Stimulated activated CD4-positive, alpha-beta T cell treated with anti-CD3 and anti-CD28 coated beads, Interleukin-15, amount 100 ng/mL, for 1 hour (primary cell): ENCODE measurements at regions not wholly inside any gene's neighbourhood (a gene's known extent, or its start where the extent isn't known, plus 50 kb on each side); places are given as distances from the start of the nearest gene placed in this dataset.

Experiments
- DNase-seq, 2 donors: peaks; one replicate each; pipeline ENCODE4 v3.0.0-alpha.2; 2020; ENCODE audit warnings: low read depth in 1 of 2, low spot score in 1 of 2

DNA sequence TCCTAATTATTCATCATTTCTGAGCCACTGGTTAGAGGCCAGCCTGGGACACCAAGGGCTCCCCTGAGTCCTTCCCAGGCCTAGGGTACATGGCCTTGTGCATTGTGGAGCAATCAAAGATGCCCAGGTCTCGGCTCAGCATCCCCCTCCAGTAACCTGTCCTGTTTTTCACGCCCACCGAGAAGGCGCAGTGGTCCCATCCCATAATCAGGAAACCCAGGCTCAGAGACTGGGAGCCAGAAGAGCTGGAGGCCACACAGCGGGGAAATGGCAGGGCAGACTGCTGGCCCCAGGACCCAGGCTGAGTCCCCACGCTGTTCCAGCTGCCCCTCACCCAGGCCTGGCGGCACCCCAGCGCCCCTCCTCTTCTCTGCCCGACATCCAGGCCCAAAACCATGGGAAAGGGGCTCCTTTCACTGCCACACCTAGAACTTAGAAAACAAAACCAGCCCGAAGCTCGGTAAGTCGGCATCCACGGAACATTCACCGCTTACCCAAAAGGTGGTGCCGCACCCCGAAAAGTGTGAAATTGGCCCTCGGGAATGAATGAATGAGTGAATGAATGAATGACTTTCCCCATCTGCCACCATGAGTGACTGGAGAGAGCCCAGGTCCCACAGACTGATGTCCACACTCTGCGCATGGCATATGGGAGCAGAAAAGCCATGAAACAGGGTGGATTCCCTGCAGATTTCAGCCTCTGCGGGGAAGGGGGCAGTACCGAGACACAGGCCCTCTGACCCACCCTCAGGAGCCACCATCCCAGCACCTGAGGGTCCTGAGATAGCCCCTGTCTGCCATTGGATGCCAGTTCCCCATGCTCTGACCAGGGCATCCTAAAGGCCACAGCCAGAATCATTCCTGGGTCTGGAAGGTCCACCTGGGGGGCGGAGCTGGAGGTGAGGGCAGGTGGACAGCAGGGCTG lies 132.5 kb downstream of the OLFM1 start:
- DNase-seq, result no peak

DNA sequence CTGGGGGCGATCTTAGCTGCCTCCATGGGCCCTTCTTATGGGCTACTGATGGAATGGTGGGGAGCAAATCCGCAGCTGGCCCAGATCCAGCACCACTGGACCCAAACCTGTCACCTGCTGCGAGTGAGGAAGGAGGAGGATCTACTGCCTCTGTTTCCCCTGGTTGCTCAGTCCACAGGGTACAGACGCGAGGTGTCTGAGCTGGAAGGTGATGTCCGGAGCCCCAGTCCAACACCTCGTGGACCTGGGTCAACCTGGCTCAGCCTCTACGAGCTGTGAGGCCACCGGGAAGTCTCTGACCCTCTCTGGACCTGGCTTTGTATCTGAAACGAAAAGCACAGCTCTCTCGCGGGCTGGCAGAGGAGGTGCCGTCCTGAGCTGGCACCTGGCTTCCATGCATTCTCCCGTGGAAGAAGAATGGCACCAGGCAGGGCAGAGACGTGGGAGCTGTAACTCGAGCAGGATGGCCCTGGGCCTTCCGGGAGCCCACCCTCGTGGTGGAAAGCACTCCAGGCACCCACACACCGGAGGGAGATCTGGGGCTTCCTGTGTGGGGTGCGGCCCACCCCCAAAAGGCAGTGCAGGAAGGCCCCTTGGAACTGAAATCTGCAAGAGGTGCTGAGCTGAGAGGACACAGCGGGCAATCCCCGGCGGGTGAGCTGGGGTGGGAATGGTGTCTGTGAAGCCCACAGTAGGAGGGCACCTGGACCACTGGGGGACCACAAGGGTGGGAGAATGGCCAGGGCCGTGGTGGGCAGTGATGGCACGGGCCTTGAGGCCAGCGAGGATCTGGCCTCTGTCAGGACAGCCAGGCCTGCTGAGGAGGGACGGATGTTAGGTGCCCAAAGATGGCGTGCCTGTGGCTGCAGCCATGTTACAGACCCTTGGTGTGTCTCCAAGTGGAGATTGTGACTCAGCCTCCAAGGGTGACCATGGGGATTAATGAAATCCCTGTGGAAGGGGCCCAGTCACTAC lies 133.4 kb downstream of the OLFM1 start:
- DNase-seq, result no peak

DNA sequence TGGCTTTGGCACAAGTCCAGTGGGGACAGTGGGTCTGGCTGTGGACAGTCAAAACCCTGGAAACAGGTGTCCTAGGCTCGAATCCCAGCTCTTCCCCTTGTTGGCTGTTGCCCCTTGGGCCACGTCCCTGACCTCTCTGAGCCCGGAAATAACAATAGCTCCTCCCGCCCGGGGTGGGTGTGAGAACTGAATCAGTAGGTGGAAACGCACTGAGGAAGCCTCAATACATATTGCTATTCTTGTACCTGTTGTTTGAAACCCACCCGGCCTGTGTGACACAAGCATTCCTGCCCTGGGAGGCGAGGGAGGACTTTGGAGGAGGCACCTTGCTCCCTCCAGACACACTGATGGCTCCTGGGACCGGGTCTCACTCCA lies 134.1 kb downstream of the OLFM1 start:
- DNase-seq, result no peak

DNA sequence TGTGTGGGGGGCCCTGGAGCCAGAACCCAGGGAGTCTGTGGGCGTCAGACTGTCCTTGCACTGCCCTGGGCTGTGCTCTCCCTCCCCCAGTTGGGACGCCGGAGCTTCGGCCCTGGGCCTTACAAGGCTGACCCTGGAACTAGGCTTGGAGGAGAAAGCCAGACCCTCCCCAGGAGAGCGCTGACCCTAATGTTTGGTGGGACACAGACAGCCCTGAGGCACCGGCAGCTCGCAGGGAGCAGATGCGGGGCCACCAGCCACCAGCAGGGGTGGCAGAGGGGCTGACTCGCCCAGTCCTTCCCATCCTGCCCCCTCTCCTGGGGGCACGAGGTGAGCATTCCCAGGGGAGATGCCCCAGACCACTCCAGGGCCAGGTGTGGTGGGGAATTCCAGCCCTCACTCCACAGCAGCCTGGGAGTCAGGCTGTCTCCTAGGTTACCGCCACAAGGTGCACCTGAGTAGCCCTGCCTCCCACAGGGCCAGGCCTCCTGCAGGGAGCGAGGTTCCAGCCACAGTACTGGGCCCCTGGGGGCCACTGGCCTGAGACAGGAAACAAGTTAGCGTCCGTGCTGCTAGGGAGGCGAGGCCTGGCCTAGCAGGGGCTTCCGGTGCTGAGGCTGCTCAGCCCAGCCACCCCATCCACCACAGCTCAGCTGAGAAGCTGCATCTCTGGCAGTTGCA lies 134.6 kb downstream of the OLFM1 start:
- DNase-seq, result no peak

DNA sequence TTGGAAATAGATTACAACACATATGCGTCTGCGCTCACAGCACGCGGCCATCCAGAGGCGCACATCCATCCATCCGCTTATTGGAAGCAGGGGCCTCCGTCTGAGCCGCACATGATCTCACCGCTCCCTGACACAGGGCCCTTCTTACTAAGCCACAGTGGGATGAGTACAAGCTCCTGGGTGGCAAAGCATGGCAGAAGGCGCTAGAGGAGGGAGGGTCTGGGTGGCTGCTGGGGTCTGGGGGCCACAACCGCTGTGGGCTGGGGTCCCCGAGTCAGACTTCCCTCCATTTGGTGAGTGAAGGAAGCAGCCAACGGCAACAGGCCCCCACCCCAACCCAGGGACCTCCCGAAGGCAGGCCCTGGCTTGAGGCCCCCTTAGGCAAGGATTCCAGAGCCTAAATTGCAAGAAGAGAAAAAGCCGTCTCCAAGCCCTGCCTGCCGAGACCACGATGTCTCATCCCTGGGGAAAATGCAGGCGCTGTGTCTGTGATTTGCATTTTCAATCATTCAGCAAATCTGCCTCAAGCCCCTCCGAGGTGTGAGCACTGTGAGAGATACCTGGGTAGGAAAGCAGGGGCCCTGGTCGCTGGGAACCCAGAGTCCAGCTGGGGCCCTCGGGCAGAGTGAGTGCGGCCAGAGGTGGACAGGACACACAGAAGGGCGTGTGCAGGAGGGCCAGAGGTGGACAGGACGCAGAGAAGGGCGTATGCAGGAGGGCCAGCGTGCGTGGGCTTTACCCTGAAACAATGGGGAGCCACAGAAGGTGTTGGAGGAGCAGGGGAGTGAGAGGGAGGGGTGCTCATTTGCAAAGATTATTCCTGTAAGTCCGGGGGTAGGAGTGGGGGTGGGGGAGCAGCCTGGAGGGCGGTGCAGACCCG lies 135.7 kb downstream of the OLFM1 start:
- no peak for DNase-seq

DNA sequence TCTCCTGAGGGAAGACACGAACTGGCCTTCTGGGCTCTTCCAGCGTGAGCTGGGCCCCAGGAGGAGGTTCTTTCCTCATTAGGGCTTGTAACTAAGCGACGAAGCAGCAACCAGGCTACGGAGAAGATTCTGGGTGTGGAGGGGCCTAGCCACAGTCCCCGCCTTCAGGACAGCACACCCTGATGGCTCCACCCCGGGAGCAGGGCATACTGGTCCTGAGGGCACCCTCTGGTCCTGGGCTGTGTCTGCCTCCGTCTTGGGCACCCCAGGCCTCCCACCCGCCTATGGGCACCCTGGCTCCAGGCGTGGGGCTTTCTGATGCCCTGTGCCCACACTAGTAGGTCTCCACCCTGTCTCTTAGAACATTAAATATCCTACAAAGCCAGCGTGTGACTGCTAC lies 136.4 kb downstream of the OLFM1 start:
- DNase-seq, result no peak

DNA sequence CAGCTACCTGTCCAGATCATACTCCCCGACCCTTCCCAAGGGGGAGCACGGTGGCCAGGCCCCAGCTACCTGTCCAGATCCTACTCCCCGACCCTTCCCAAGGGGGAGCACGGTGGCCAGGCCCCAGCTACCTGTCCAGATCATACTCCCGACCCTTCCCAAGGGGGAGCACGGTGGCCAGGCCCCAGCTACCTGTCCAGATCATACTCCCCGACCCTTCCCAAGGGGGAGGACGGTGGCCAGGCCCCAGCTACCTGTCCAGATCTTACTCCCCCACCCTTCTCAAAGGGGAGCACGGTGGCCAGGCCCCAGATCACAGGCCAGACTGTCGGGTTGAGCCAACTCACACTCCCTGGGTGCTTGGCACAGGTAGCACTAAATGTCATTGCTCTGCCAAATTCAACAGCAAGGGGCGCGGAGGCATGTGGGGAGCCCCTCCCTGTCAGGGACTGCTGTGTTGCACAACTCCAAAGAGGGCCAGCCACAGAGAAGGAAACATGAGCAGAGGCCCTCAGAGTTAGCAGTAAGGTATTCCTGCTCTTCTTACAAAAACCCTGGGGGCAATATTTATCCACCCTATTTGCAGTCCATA lies 136.9 kb downstream of the OLFM1 start:
- no peak for DNase-seq

DNA sequence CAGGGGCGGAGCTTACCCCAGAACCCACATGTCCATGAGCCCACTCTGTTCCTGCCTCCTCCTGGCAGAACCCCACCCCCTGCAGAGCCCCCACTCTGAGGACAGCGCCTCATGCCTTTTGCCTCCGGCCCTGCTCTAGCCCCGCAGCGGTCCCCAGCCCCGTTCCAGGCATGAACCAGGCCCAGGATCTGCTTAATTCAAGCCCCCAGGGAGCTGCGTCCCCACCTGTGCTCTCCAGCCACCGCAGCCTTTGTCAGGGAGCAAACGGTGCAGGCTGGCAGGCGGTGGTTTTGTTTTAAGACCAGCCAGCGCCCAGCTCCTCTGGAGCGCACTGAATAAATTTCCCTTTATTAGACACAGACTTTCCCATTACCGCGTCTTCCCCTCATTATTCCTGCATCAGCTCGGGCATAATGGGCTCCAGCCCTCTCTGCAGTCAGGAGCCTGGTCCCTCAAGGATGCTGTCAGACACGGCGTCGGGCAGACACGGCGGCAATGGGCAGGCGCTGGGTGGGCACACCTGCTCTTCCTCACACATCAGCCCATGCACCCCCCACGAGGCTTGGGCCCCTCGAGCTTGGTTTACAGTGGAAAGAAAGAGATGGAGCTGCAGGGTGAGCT lies 137.6 kb downstream of the OLFM1 start:
- DNase-seq, result no peak

DNA sequence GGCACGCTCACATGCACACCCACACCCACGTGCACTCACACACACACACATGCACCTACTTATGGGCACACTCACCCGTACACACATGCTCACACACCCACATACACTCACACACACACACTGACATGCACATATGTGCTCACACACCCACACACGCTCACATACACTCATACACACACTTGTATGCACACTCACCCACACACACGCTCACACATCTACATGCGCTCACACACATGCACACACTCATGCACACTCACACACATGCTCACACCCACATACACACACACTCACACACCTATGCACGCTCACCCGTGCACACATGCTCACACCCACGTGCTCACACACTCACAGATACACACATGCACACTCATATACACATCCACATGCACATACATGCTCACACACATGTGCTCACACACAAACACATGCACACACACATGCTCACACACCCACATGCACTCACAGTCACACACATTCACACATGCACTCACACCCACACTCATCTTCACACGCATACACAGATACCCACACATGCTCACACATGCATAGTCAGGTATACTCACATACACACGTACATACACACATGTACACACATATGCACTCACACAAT lies 138.3 kb downstream of the OLFM1 start:
- no peak for DNase-seq

DNA sequence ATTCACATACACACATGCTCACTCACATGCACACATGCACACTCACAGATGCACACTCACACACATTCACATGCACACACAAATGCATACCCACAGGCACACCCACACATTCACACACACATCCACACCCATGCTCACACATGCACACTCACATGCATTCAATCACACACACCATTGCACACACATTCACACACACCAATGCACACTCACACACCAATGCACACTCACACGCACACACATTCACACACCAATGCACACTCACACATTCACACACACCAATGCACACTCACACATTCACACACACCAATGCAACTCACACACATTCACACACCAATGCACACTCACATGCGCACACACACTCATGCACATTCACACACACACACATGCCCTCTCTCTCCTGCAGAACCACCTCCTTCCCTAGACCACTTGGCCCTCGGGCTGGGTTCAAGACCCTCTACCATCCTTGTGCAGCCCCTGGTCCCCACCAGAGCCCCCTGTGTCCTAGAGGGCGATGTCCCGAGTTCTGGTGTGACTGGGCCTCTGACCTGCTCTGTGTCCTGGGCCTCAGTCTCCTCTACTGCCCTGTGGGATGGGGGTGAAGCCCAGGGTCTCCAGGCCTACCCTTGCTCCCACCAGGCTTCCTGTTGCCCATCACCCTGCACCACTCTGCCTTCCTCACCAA lies 139.0 kb downstream of the OLFM1 start:
- DNase-seq, result no peak

DNA sequence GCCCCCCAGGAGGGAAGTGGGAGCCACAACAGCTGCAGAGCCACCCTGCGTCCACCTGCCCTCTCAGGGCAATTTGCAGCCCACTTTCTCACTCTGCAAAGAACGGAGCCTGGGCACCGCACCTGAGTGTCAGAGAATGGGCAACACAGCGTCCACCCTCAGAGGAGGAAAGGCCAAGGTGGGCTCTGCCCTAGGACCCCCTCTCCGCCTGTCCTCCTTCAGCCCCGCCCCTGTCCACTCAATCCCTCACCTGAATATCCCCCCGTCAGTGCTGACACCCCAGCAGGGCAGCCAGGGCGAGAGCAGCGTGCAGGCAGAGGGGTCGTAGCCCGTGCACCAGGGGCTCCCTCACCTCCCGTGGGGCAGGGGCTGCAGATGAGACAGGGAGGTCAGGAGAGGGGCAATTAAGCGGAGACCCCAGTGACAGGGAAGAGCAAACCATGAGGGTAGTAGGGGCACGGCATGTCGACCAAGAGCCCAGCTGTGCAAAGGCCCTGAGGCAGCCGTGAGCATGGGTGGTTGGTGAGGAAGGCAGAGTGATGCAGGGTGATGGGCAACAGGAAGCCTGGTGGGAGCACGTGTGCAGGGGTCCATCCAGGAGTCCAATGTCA lies 140.3 kb downstream of the OLFM1 start:
- no peak for DNase-seq

DNA sequence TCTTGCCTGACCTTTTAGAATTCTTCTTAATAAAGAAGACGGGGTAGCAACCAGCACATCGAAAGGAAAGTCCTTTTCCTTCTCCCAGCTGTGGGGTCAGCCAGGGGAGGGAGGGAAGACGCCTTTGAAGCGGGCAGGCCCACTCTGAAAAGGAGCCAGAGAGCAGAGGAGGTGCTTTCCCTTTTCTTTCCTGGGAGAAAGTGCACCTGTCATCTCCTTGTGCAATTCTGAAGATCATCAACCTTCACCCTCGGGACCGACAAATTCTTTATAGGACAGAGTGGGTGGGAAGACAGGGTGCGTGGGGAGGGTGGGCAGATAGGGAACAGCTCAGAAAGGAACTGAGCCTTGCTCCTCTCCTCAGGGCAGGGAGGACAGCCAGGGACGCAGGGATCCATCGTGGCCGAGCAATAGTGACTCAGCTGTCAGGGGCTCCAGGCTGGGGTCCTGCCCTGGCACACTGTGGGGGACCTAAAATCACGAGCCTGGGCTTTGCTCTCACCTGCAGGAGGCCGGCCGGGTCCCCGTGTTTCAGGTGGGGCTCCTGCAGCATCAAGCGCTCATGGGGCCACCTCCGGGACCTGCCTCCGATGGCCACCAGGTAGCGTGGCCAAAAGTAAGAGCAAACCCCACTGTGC lies 141.0 kb downstream of the OLFM1 start:
- no peak for DNase-seq

DNA sequence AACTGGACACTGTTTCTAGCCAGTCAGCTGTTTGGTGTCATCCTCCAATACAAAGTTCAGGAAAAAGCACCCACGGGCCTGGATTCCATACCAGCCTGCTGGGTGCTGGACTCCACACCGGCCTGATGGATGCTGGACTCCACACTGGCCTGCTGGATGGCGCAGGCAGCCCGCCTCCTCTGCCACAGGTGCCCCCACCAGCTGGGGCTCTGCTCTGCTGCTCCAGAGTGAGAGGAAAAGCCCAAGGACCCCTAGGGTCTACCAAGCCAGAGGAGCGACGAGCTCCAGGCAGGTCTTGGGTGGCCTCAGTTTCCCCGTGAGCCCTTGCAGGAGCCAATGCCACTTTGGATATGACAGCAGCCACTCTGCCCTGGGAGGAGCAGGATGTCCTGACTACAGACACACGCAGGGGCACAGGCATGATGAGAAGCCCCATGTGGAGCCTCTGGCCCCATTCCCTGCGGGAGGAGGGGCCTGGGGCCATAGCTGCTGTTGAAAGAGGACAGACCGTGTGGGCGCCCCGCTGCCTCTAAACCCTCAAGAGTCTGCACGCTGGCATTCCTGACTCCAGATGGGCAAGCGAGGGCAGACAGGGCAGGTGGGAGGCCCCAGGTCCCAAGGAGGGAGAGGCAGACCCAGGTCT lies 141.6 kb downstream of the OLFM1 start:
- DNase-seq, result no peak

DNA sequence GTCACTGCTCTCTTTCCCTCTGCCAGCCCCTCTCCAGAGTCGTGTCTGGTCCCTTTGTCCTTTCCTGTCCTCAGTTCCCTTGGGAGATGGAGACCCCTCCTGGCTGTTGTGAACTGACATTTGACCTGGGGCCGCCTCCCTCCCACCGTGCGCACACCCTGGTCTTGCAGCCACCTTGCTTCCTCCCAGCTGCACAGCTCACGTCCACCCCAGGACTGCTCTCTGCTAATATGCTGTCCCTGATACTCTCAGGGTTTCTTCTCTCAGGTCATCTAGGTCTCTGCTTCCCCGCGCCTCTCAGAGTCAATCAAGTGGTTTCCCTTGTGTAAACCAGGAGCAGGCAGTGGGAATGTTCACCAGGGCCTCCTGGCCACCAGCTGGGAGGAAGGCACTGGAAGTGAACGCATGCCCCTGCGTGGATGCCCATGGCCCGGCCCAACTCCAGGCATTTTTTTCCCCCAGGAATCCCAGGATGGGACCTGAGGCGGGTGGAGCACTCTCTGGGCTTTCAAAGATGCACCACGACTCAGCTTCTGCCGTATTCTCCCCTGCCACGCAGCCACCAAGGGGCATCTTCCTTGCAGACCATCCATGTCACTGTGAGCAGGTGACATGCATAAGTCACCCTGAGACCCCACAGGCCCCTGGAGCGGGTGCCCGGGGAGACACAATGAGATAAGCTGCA lies 142.4 kb downstream of the OLFM1 start:
- DNase-seq, result no peak

DNA sequence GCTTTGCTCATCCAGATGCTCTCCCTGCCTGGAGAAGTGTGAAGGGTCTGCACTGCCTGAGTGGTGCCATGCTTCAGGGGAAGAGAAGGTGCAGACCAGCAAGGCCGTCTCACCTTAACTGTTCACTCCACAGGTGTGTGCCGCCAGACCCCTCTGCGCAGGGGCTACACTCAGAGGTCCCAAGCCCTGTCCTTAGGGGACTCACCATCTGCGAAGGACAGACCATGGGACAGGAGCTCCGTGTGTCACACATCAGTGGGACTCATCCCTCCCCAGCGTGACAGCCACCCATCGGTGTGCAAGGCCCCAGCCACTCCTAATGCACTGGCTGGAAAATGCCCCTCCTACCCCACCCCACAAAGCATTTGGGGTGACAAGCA lies 142.9 kb downstream of the OLFM1 start:
- DNase-seq, result no peak

DNA sequence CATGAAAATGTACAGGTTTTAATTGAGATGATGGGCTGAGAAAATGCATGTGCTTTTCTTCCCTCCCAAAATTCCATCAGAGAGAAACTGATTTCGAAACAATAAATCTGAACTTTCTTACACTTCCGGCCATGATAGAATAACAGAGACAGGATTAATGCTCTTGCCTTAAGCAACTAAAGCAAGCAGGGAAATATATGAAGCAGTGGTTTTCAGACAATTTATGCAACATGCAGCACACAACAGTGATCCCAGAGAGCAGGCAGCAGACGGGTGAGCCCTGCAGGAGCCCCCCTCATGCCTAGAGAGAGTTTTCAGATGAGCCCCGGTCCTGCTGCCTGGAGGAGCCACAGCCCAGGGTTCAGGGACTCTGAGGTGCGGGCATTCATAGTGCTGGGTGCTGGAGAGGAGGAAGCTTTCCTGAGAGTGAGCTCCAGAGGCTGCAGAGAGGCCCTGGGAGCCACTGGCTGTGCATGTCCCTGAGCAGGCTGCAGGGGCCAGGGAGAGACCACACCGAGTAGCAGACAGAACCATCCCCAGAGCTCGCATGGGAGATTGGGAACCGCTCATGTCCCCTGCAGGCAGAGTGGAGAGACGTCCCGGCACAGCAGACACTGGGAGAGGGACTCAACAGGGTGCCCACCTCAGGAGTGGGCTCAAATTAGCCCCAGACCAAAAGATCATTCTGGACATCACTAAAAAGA lies 143.5 kb downstream of the OLFM1 start:
- no peak for DNase-seq
